CD4-positive, CD25-positive, alpha-beta regulatory T cell (primary cell): ENCODE measurements at regions not wholly inside any gene's neighbourhood (a gene's known extent, or its start where the extent isn't known, plus 50 kb on each side); places are given as distances from the start of the nearest gene placed in this dataset.
"Not testable (repeated sequence)": the region's sequence is repeated elsewhere in the genome, so short reads cannot be mapped to it uniquely, and the experiment has no call there.

Experiments
- ATAC-seq, 2 donors: fragments of 150-1000 bp; cut with Tn5 transposase; one replicate each; pipeline ENCODE4 v1.10.0; 2021; ENCODE audit warnings: low read depth in 2 of 2, moderate number of reproducible peaks in 2 of 2, moderate library complexity in 1 of 2
- DNase-seq, 3 donors: peaks; one replicate each; pipeline versions ENCODE4 v3.0.0 to v3.0.0-alpha.2; 2012 to 2022; ENCODE audit warnings: mixed read lengths in 1 of 3
- H3K27ac ChIP-seq: one replicate; pipeline ENCODE4 v1.7.0; 2013; ENCODE audit warnings: mild to moderate bottlenecking, low read length; ENCODE audit not compliant: insufficient read depth, poor library complexity, severe bottlenecking
- H3K27me3 ChIP-seq: one replicate; pipeline ENCODE4 v1.7.0; 2013; ENCODE audit warnings: low read length; ENCODE audit not compliant: control insufficient read depth, insufficient read depth
- H3K36me3 ChIP-seq: one replicate; pipeline ENCODE4 v1.7.0; 2013; ENCODE audit warnings: mild to moderate bottlenecking, low read length, moderate library complexity; ENCODE audit not compliant: control insufficient read depth, insufficient read depth
- H3K4me1 ChIP-seq: 2 replicates; pipeline ENCODE4 v1.7.0; 2013; ENCODE audit warnings: mild to moderate bottlenecking, low read length; ENCODE audit not compliant: insufficient read depth, control insufficient read depth, poor library complexity, severe bottlenecking
- H3K4me3 ChIP-seq: one replicate; pipeline ENCODE4 v1.7.0; 2013; ENCODE audit warnings: low read depth, mild to moderate bottlenecking, low read length, moderate library complexity
- H3K9me3 ChIP-seq, 2 experiments: 1 replicate in 1 of 2; 2 replicates in 1 of 2; pipeline ENCODE4 v1.7.0; 2013; ENCODE audit warnings: low read length in 2 of 2, mild to moderate bottlenecking in 1 of 2, moderate library complexity in 1 of 2; ENCODE audit not compliant: control insufficient read depth in 2 of 2
- H3K27ac Mint-ChIP-seq, 3 donors: one replicate each; pipeline ENCODE4 v1.8.0; 2020 to 2022; ENCODE audit warnings: mild to moderate bottlenecking in 3 of 3, mixed read lengths in 3 of 3, moderate library complexity in 2 of 3
- H3K27me3 Mint-ChIP-seq: one replicate; pipeline ENCODE4 v1.8.0; 2022; ENCODE audit warnings: mild to moderate bottlenecking, mixed read lengths
- H3K36me3 Mint-ChIP-seq: one replicate; pipeline ENCODE4 v1.8.0; 2020; ENCODE audit warnings: mixed read lengths
- H3K4me1 Mint-ChIP-seq, 4 donors: one replicate each; pipeline ENCODE4 v1.8.0; 2020 to 2022; ENCODE audit warnings: mixed read lengths in 4 of 4, mild to moderate bottlenecking in 1 of 4
- H3K4me3 Mint-ChIP-seq, 4 donors: one replicate each; pipeline ENCODE4 v1.8.0; 2020 to 2022; ENCODE audit warnings: mild to moderate bottlenecking in 4 of 4, mixed read lengths in 4 of 4, moderate library complexity in 3 of 4
- H3K9me3 Mint-ChIP-seq, 7 donors: one replicate each; pipeline ENCODE4 v1.8.0; 2020 to 2022; ENCODE audit warnings: mixed read lengths in 7 of 7, mild to moderate bottlenecking in 3 of 7, moderate library complexity in 2 of 7

GRCh38 chr10:109343293-109343692, 580.0 kb downstream of the XPNPEP1 start:
- no peak for ATAC-seq
- no peak for DNase-seq
- no peaks in the 10 kb centered on the region for H3K27me3 Mint-ChIP-seq

GRCh38 chr10:109341986-109342385, 581.3 kb downstream of the XPNPEP1 start:
- Histone ChIP-seq H3K9me3 (no peaks in the 10 kb centered on the region), H3K27me3 (no peaks in the 10 kb centered on the region), H3K4me3 (no peak overlapping the region), H3K27ac (no peak overlapping the region), H3K36me3 (no peaks in the 10 kb centered on the region), H3K4me1 (no peaks in the 10 kb centered on the region)
- H3K27me3 Mint-ChIP-seq = no peaks in the 10 kb centered on the region
- no peak overlapping the region for H3K27ac Mint-ChIP-seq
- ATAC-seq (no peak), DNase-seq (no peak)
- peaks cover 0 to 8% (median 2%) of the 10 kb centered on the region in 7 donors for H3K9me3 Mint-ChIP-seq
- no peaks in the 10 kb centered on the region for H3K4me1 Mint-ChIP-seq
- no peak overlapping the region for H3K4me3 Mint-ChIP-seq
- no peaks in the 10 kb centered on the region for H3K36me3 Mint-ChIP-seq

More at GRCh38 chr10:109343293-109343692, 580.0 kb downstream of the XPNPEP1 start:
- no peak overlapping the region for H3K4me3 Mint-ChIP-seq
- Histone ChIP-seq H3K4me1 (no peaks in the 10 kb centered on the region), H3K4me3 (no peak overlapping the region), H3K36me3 (no peaks in the 10 kb centered on the region), H3K27me3 (no peaks in the 10 kb centered on the region), H3K27ac (no peak overlapping the region), H3K9me3 (no peaks in the 10 kb centered on the region)
- H3K4me1 Mint-ChIP-seq = no peaks in the 10 kb centered on the region
- H3K36me3 Mint-ChIP-seq = no peaks in the 10 kb centered on the region
- H3K27ac Mint-ChIP-seq = no peak overlapping the region
- H3K9me3 Mint-ChIP-seq = peaks cover 0 to 4% (median 1%) of the 10 kb centered on the region in 7 donors

GRCh38 chr10:109328001-109328400, 595.3 kb downstream of the XPNPEP1 start:
- Histone ChIP-seq H3K36me3 (no peaks in the 10 kb centered on the region), H3K27me3 (no peaks in the 10 kb centered on the region), H3K9me3 (no peaks in the 10 kb centered on the region), H3K27ac (no peak overlapping the region), H3K4me1 (no peaks in the 10 kb centered on the region), H3K4me3 (no peak overlapping the region)
- Mint-ChIP-seq H3K4me1 (no peaks in the 10 kb centered on the region), H3K9me3 (peaks cover 0 to 11% (median 8%) of the 10 kb centered on the region in 7 donors), H3K27me3 (no peaks in the 10 kb centered on the region), H3K27ac (no peak overlapping the region), H3K36me3 (no peaks in the 10 kb centered on the region), H3K4me3 (no peak overlapping the region)
- DNase-seq (no peak), ATAC-seq (no peak)

- no peak for ATAC-seq
- DNase-seq = no peak
- H3K27ac Mint-ChIP-seq = no peak overlapping the region
- no peaks in the 10 kb centered on the region for H3K4me1 ChIP-seq
- no peak overlapping the region for H3K27ac ChIP-seq
- no peaks in the 10 kb centered on the region for H3K36me3 Mint-ChIP-seq
- H3K9me3 Mint-ChIP-seq = peaks cover 0 to 8% (median 7%) of the 10 kb centered on the region in 7 donors
- no peaks in the 10 kb centered on the region for H3K27me3 ChIP-seq
- no peaks in the 10 kb centered on the region for H3K27me3 Mint-ChIP-seq
- H3K4me3 ChIP-seq = no peak overlapping the region
- H3K9me3 ChIP-seq = no peaks in the 10 kb centered on the region
- no peak overlapping the region for H3K4me3 Mint-ChIP-seq
- H3K4me1 Mint-ChIP-seq = no peaks in the 10 kb centered on the region
- H3K36me3 ChIP-seq = no peaks in the 10 kb centered on the region
Measured at GRCh38 chr10:109327266-109327665, 596.0 kb downstream of the XPNPEP1 start.

- H3K27me3 Mint-ChIP-seq = no peaks in the 10 kb centered on the region
- H3K9me3 Mint-ChIP-seq = peaks cover 3 to 14% (median 4%) of the 10 kb centered on the region in 7 donors
- H3K27ac ChIP-seq = no peak overlapping the region
- H3K4me3 Mint-ChIP-seq = no peak overlapping the region
- H3K9me3 ChIP-seq = no peaks in the 10 kb centered on the region
- no peak overlapping the region for H3K4me3 ChIP-seq
- no peaks in the 10 kb centered on the region for H3K36me3 Mint-ChIP-seq
- DNase-seq (no peak), ATAC-seq (no peak)
- H3K27me3 ChIP-seq = no peaks in the 10 kb centered on the region
- H3K4me1 ChIP-seq = no peaks in the 10 kb centered on the region
- H3K4me1 Mint-ChIP-seq = no peaks in the 10 kb centered on the region
- no peaks in the 10 kb centered on the region for H3K36me3 ChIP-seq
- no peak overlapping the region for H3K27ac Mint-ChIP-seq
Measured at GRCh38 chr10:109324721-109325120, 598.6 kb downstream of the XPNPEP1 start.

- Histone ChIP-seq H3K4me3 (no peak overlapping the region), H3K9me3 (no peaks in the 10 kb centered on the region), H3K27me3 (no peaks in the 10 kb centered on the region), H3K36me3 (no peaks in the 10 kb centered on the region), H3K27ac (no peak overlapping the region), H3K4me1 (no peaks in the 10 kb centered on the region)
- DNase-seq = no peak
- no peak for ATAC-seq
- Mint-ChIP-seq H3K27ac (no peak overlapping the region), H3K36me3 (no peaks in the 10 kb centered on the region), H3K4me1 (no peaks in the 10 kb centered on the region), H3K27me3 (no peaks in the 10 kb centered on the region), H3K9me3 (peaks cover 2 to 17% (median 7%) of the 10 kb centered on the region in 7 donors), H3K4me3 (no peak overlapping the region)
Measured at GRCh38 chr10:109317746-109318366, 605.5 kb downstream of the XPNPEP1 start.

GRCh38 chr10:109314016-109314415, 609.3 kb downstream of the XPNPEP1 start:
- H3K27me3 ChIP-seq, H3K36me3 ChIP-seq, H3K4me3 ChIP-seq, H3K36me3 Mint-ChIP-seq, DNase-seq, H3K27ac ChIP-seq, H3K27ac Mint-ChIP-seq, H3K4me1 Mint-ChIP-seq, H3K4me3 Mint-ChIP-seq, H3K9me3 ChIP-seq, H3K27me3 Mint-ChIP-seq, ATAC-seq, H3K4me1 ChIP-seq: not testable (repeated sequence)
- H3K9me3 Mint-ChIP-seq = peaks cover 0 to 14% (median 9%) of the 10 kb centered on the region in 7 donors

GRCh38 chr10:109312555-109312954, 610.8 kb downstream of the XPNPEP1 start:
- not testable (repeated sequence) for H3K4me1 Mint-ChIP-seq, H3K4me3 ChIP-seq, ATAC-seq

More at GRCh38 chr10:109312555-109312954, 610.8 kb downstream of the XPNPEP1 start:
- H3K9me3 Mint-ChIP-seq = peaks cover 0 to 13% (median 6%) of the 10 kb centered on the region in 7 donors
- H3K27ac Mint-ChIP-seq, H3K4me1 ChIP-seq, DNase-seq, H3K27me3 Mint-ChIP-seq, H3K4me3 Mint-ChIP-seq, H3K27me3 ChIP-seq, H3K36me3 ChIP-seq, H3K27ac ChIP-seq, H3K36me3 Mint-ChIP-seq, H3K9me3 ChIP-seq: not testable (repeated sequence)
